Choroid plexus epithelial cell (primary cell): ENCODE measurements at regions not wholly inside any gene's neighbourhood (a gene's known extent, or its start where the extent isn't known, plus 50 kb on each side); places are given as distances from the start of the nearest gene placed in this dataset.

Source experiments
- DNase-seq: peaks from one replicate; pipeline ENCODE4 v3.0.0-alpha.2; 2010; ENCODE audit warnings: low read depth
- H3K4me3 ChIP-seq: 2 replicates; pipeline ENCODE4 v1.5.1; 2011; ENCODE audit warnings: low read depth, mild to moderate bottlenecking, control low read depth, low read length, moderate library complexity
- TF ChIP-seq, protein P1 (sequence below): conservative IDR thresholded peaks from 2 replicates; pipeline ENCODE4 v1.5.1; 2011; ENCODE audit warnings: low read depth, mild to moderate bottlenecking, control low read depth, inconsistent platforms, low read length, moderate library complexity

GRCh38 chr10:129294944-129295343, 172.1 kb upstream of the MGMT start:
- TF ChIP-seq, protein P1, sequence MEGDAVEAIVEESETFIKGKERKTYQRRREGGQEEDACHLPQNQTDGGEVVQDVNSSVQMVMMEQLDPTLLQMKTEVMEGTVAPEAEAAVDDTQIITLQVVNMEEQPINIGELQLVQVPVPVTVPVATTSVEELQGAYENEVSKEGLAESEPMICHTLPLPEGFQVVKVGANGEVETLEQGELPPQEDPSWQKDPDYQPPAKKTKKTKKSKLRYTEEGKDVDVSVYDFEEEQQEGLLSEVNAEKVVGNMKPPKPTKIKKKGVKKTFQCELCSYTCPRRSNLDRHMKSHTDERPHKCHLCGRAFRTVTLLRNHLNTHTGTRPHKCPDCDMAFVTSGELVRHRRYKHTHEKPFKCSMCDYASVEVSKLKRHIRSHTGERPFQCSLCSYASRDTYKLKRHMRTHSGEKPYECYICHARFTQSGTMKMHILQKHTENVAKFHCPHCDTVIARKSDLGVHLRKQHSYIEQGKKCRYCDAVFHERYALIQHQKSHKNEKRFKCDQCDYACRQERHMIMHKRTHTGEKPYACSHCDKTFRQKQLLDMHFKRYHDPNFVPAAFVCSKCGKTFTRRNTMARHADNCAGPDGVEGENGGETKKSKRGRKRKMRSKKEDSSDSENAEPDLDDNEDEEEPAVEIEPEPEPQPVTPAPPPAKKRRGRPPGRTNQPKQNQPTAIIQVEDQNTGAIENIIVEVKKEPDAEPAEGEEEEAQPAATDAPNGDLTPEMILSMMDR = no peak
- DNase-seq = no peak
- no peak overlapping the region for H3K4me3 ChIP-seq

- no peak for DNase-seq
- no peak overlapping the region for H3K4me3 ChIP-seq
- TF ChIP-seq, protein P1 = no peak
Observed at GRCh38 chr10:129305046-129305445, 162.0 kb upstream of the MGMT start.

DNA sequence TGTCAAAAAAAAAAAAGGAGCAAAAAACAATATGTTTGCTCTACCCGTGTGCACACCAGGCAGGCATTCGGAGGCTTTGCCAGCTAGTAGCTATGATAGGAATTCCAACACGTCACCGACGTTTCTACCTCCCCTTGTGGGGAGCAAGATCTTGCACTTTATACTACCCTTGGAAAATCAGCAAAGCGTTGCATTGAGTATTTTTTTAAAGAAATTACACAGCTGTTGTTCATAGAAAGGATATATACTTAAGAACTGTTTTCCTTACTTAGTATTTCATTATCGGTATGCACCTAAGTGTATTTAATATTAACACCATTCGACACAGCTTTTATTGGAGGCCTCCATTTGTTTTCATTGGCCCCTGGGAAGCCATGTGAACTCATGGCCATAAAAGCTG, 159.9 kb upstream of the MGMT start:
- no peak for DNase-seq
- H3K4me3 ChIP-seq = no peak overlapping the region
- TF ChIP-seq, protein P1 = no peak

DNA sequence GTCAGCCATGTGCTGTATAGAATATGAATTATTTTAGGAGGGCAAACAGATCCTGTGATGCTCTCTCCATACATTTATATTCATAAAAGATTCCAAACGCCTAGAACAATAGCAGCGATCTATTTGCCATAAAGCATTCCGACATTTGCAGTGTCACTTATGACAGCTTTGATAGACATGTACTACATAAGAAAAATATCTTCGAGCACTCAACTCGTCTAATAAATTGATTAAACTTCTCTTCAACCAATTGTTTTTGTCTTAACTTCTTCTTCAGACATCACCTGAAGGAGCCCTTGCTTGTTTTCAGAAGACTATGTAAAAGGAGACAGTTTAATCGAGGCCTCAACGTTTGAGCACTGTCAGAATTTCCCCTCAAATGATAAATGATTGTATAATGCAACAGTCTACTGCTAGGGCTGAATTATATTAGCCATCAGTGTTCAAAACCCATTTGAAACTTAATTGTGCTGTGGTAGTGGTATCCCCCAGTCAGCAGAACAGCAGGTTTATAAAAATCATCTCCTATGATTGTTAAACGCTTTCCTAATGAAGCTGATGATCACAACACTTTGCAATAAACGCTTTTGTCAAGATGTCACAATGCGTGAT, 158.0 kb upstream of the MGMT start:
- no peak for DNase-seq
- H3K4me3 ChIP-seq = no peak overlapping the region
- TF ChIP-seq, protein P1 = no peak

DNA sequence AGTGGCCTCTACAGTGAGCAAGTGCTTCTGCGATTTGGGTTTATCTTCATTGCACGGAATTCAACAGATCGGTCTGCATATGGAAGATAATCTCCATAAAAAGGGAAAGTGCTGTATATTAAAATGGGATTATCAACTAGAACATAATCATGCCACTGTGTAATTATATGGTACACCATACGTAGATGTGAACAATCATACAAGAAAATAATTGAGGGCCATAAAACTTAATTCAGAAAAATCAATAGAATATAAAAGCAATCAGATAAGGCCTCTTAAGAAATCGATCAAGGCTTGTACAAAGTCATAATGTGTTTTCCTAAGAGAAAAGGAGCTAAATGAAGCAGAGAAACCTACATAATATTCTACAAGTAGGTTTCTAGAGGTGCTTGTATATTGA, 157.5 kb upstream of the MGMT start:
- no peak overlapping the region for H3K4me3 ChIP-seq
- DNase-seq = no peak
- TF ChIP-seq, protein P1 = no peak

DNA sequence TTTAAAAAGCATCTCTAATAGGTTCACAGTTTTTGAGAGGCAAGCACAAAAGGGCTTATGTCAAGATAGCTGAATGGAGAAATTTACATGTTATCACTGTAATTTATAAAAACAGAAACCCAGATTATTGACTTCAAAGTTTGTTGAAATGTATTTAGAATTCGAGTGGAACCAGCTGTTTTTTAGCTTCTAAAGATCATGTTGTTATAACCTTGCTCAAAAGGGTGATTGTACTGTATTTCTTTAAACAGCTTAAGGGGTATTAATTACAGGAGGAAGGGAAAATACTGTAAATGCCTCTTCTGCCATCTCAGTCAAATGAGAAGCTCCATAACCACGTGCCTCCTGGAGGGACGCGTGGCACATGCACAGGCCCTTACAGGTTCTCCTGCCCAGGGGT, 156.2 kb upstream of the MGMT start:
- no peak for DNase-seq
- TF ChIP-seq, protein P1 = no peak
- H3K4me3 ChIP-seq = no peak overlapping the region

- TF ChIP-seq, protein P1 = no peak
- no peak for DNase-seq
Observed at GRCh38 chr10:129319934-129320333, 147.1 kb upstream of the MGMT start.

More at GRCh38 chr10:129319934-129320333, 147.1 kb upstream of the MGMT start:
- H3K4me3 ChIP-seq = no peak overlapping the region
